ENCODE measurements at regions not wholly inside any gene's neighbourhood (a gene's known extent, or its start where the extent isn't known, plus 50 kb on each side); places are given as distances from the start of the nearest gene placed in this dataset.

DNA sequence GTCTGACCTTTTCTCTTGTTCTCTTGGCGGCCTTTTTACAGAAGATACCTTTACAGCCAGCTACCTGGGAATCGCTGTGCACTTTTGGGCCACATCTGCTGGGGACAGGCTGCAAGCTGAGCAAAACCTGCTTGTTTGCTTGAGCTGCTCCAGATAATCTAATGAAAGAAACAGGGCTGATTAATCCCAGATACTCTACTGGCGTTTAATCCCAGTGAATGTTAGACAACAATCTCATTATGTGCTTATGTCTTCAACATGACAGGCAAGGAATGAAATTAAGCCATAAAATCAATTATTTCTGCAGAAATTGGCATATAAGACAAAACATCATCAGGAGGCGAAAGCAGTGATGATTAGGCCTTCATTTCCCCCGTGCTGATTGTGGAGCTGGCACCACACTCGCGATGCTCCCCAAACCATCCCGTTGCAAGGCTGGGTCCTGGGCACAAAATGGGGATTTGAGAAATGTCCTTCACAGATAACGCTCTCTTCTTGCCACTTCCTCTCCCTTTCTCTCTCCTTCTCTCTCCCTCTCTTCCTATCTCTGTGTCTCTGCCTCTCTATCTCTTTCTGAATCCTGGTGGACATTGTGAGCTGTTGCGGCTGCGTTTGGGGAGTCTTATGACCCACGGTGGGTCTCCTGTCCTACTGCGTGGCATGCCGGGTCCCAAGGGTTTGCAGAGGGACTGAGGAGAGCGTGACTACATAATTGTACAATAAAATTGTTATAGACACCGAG, 1053.8 kb downstream of the TBC1D22A start:
- WGBS (ENCODE audit: low lambda C conversion rate) = 6% methylated on average over 16 of the region's 16 CpGs
- Histone ChIP-seq H3K4me2 (ENCODE audit: low read depth, low read length) (no peak overlapping the region), H3K9ac (ENCODE audit: insufficient read depth, low read depth, low read length) (no peak overlapping the region), H3K4me1 (ENCODE audit: insufficient read depth, low read length) (no peaks in the 10 kb centered on the region), H2AFZ (ENCODE audit: low read length) (no peak overlapping the region), H3K27ac (ENCODE audit: extremely low read length, insufficient read depth, low read length) (no peak overlapping the region), H3K9me3 (ENCODE audit: low read length) (peaks cover 9% of the 10 kb centered on the region; the same call in 1 of the 2 replicates), H4K20me1 (ENCODE audit: insufficient read depth, low read length) (no peaks in the 10 kb centered on the region), H3K4me3 (replicated peaks in 1 of 3; ENCODE audit: insufficient read depth in 1 of 3, low read depth in 2 of 3, low read length in 3 of 3) (no peak overlapping the region), H3K27me3 (ENCODE audit: control insufficient read depth in 1 of 2, insufficient read depth in 2 of 2, low read length in 2 of 2) (peaks cover 2 to 21% of the 10 kb centered on the region in 2 experiments; a peak in 2 of 5 replicates), H3K79me2 (ENCODE audit: insufficient read depth, low read length) (no peaks in the 10 kb centered on the region), H3K36me3 (replicated peaks in 1 of 2; ENCODE audit: control insufficient read depth in 1 of 2, insufficient read depth in 2 of 2, low read length in 2 of 2) (no peaks in the 10 kb centered on the region)
- TF ChIP-seq NR1H2 (CRISPR knock-in tag; IDR thresholded peaks at IDR 0.05; ENCODE audit: borderline replicate concordance, low read depth) = no peak
- TF ChIP-seq, protein P1, sequence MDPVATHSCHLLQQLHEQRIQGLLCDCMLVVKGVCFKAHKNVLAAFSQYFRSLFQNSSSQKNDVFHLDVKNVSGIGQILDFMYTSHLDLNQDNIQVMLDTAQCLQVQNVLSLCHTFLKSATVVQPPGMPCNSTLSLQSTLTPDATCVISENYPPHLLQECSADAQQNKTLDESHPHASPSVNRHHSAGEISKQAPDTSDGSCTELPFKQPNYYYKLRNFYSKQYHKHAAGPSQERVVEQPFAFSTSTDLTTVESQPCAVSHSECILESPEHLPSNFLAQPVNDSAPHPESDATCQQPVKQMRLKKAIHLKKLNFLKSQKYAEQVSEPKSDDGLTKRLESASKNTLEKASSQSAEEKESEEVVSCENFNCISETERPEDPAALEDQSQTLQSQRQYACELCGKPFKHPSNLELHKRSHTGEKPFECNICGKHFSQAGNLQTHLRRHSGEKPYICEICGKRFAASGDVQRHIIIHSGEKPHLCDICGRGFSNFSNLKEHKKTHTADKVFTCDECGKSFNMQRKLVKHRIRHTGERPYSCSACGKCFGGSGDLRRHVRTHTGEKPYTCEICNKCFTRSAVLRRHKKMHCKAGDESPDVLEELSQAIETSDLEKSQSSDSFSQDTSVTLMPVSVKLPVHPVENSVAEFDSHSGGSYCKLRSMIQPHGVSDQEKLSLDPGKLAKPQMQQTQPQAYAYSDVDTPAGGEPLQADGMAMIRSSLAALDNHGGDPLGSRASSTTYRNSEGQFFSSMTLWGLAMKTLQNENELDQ (CRISPR knock-in tag; IDR thresholded peaks at IDR 0.05; ENCODE audit: borderline replicate concordance) = no peak
- no peak for TF ChIP-seq ZFP62 (CRISPR knock-in tag; IDR thresholded peaks at IDR 0.05)
- in situ Hi-C loops (cut with HindIII; ENCODE audit: extremely low pct_ligation_motif_present, low pct_unique_long_range_greater_than_20kb) (no loop called here), intact Hi-C loops (cut with micrococcal nuclease; ENCODE audit: unreplicated experiment) (no loop called here)
- ATAC-seq = no peak
- FAIRE-seq = no peak
- BruUV-seq (replicated peaks) = no TSS peak
- ChIA-PET CTCF (ENCODE audit: low intra/inter-chr PET ratio, low total read pairs) (no interaction called here), POLR2A (no interaction called here)
- DNase-seq (ENCODE audit: low spot score) = no peak

DNA sequence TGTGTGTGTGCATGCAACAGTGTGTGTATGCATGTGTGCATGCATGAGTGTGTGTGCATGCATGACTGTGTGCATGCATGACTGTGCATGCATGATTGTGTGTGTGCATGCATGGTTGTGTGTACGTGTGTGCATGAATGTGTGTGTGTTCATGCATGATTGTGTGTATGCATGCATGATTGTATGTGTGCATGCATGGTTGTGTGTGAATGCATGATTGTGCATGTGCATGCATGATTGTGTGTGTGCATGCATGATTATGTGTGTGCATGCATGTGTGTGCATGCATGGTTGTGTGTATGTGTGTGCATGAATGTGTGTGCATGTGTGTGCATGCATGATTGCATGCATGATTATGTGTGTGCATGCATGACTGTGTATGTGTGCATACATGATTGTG, 1052.0 kb downstream of the TBC1D22A start:
- Histone ChIP-seq H3K4me3 (replicated peaks in 1 of 3; ENCODE audit: insufficient read depth in 1 of 3, low read depth in 2 of 3, low read length in 3 of 3) (no peak overlapping the region), H3K4me1 (ENCODE audit: insufficient read depth, low read length) (no peaks in the 10 kb centered on the region), H3K79me2 (ENCODE audit: insufficient read depth, low read length) (no peaks in the 10 kb centered on the region), H3K9me3 (ENCODE audit: low read length) (peaks cover 9% of the 10 kb centered on the region; the same call in 1 of the 2 replicates), H3K27me3 (ENCODE audit: control insufficient read depth in 1 of 2, insufficient read depth in 2 of 2, low read length in 2 of 2) (peaks cover 2 to 22% of the 10 kb centered on the region in 2 experiments; a peak in 2 of 5 replicates), H2AFZ (ENCODE audit: low read length) (no peak overlapping the region), H3K36me3 (replicated peaks in 1 of 2; ENCODE audit: control insufficient read depth in 1 of 2, insufficient read depth in 2 of 2, low read length in 2 of 2) (no peaks in the 10 kb centered on the region), H3K9ac (ENCODE audit: insufficient read depth, low read depth, low read length) (no peak overlapping the region), H3K4me2 (ENCODE audit: low read depth, low read length) (no peak overlapping the region), H3K27ac (ENCODE audit: extremely low read length, insufficient read depth, low read length) (no peak overlapping the region), H4K20me1 (ENCODE audit: insufficient read depth, low read length) (no peaks in the 10 kb centered on the region)
- no peak for TF ChIP-seq ZNF33A (CRISPR knock-in tag; IDR thresholded peaks at IDR 0.05; ENCODE audit: borderline replicate concordance)
- TF ChIP-seq, protein P2, sequence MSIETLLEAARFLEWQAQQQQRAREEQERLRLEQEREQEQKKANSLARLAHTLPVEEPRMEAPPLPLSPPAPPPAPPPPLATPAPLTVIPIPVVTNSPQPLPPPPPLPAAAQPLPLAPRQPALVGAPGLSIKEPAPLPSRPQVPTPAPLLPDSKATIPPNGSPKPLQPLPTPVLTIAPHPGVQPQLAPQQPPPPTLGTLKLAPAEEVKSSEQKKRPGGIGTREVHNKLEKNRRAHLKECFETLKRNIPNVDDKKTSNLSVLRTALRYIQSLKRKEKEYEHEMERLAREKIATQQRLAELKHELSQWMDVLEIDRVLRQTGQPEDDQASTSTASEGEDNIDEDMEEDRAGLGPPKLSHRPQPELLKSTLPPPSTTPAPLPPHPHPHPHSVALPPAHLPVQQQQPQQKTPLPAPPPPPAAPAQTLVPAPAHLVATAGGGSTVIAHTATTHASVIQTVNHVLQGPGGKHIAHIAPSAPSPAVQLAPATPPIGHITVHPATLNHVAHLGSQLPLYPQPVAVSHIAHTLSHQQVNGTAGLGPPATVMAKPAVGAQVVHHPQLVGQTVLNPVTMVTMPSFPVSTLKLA (IDR thresholded peaks at IDR 0.05) = peak; percentile 45
- DNase-seq (ENCODE audit: low spot score) = no peak
- intact Hi-C loops (cut with micrococcal nuclease; ENCODE audit: unreplicated experiment) (no loop called here), in situ Hi-C loops (cut with HindIII; ENCODE audit: extremely low pct_ligation_motif_present, low pct_unique_long_range_greater_than_20kb) (no loop called here)
- WGBS (ENCODE audit: low lambda C conversion rate) = 86% methylated on average over 1 of the region's 1 CpG
- ChIA-PET CTCF (ENCODE audit: low intra/inter-chr PET ratio, low total read pairs) (no interaction called here), POLR2A (no interaction called here)
- no peak for ATAC-seq
- FAIRE-seq = no peak
- no TSS peak for BruUV-seq (replicated peaks)

All from HepG2 (cell line).